ES-I3 (cell line): ENCODE measurements at regions not wholly inside any gene's neighbourhood (a gene's known extent, or its start where the extent isn't known, plus 50 kb on each side); places are given as distances from the start of the nearest gene placed in this dataset.
"Not testable (repeated sequence)": the region's sequence is repeated elsewhere in the genome, so short reads cannot be mapped to it uniquely, and the experiment has no call there.

Experiments used
- H3K36me3 ChIP-seq: 2 replicates; pipeline ENCODE4 v1.6.1; 2013; ENCODE audit warnings: mild to moderate bottlenecking, low read length, control low read depth, moderate library complexity; ENCODE audit not compliant: insufficient read depth
- H3K4me1 ChIP-seq: 2 replicates; pipeline ENCODE4 v1.6.1; 2013; ENCODE audit warnings: mild to moderate bottlenecking, control low read depth, low read length; ENCODE audit not compliant: insufficient read depth
- H3K9ac ChIP-seq: 2 replicates; pipeline ENCODE4 v1.6.1; 2013; ENCODE audit warnings: low read depth, mild to moderate bottlenecking, low read length, moderate library complexity
- H3K9me3 ChIP-seq: 2 replicates; pipeline ENCODE4 v1.6.1; 2013; ENCODE audit warnings: mild to moderate bottlenecking, low read length, moderate library complexity; ENCODE audit not compliant: control insufficient read depth, insufficient read depth

DNA sequence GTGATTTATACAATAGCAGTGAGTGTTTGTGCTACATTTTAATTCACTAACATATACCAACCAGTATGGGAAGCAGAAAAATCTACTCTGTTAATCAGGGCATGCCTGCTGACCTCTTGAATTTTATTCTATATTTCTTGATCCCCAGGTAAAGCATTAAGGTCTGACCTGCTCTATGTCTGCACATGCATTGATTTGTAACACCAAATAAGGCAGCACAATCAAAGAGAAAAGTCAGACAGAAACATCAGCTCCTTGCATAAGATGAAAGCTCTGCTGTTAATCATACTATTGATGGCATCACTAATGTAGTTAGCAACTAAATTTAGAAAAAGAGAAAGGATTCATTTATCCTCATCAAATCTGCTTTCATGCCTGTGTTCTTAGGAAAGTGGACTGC is 2744.8 kb upstream of the PCDH20 start:
- Histone ChIP-seq H3K9me3 (no peaks in the 10 kb centered on the region), H3K36me3 (no peaks in the 10 kb centered on the region), H3K4me1 (no peaks in the 10 kb centered on the region), H3K9ac (no peak overlapping the region)

GRCh38 chr13:64158908-64159307 is 2743.3 kb upstream of the PCDH20 start:
- H3K9me3 ChIP-seq: no peaks in the 10 kb centered on the region
- no peak overlapping the region for H3K9ac ChIP-seq
- no peaks in the 10 kb centered on the region for H3K36me3 ChIP-seq
- H3K4me1 ChIP-seq: no peaks in the 10 kb centered on the region

DNA sequence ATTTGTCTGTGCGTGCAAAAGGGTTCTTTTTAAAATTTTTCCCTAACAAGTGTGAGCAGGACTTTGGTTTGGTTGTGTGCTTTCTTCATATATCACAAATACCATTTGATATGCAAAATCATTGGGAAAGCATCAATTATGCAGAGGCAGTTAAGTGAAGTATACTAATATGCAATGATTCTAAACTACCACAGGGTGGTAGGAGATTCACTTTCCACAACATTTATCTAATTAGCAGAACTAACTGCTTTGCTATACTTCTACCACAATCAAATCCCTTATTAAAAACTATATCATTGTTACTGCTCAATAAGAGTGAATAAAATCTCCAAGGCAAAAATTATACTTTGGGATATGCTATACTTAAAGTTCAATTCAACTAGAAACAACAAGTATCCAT is 2738.9 kb upstream of the PCDH20 start:
- no peaks in the 10 kb centered on the region for H3K9me3 ChIP-seq
- no peaks in the 10 kb centered on the region for H3K36me3 ChIP-seq
- H3K4me1 ChIP-seq: no peaks in the 10 kb centered on the region
- H3K9ac ChIP-seq: no peak overlapping the region

- Histone ChIP-seq H3K9ac (no peak overlapping the region), H3K9me3 (no peaks in the 10 kb centered on the region), H3K36me3 (no peaks in the 10 kb centered on the region), H3K4me1 (no peaks in the 10 kb centered on the region)
Measured at GRCh38 chr13:64130600-64130999, 2715.0 kb upstream of the PCDH20 start.

DNA sequence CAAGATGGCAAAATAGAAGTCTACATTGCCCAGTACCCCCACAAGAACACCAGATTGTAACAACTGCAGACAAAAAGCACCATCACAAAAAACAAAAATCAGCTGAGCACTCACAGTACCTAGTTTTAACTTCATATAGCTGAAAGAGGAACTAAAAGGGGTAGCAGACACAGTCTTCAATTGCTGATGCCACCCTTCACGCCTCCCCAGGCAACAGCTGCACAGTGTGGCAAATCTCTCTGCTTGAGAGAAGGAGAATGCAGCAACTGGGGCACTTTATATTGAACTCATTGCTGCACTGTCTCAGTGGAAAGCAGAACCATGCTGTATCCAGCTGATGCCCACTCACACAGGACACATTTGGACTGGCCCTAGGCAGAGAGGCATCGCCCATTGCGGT is 2714.5 kb upstream of the PCDH20 start:
- Histone ChIP-seq H3K36me3 (no peaks in the 10 kb centered on the region), H3K9me3 (no peaks in the 10 kb centered on the region), H3K4me1 (no peaks in the 10 kb centered on the region), H3K9ac (no peak overlapping the region)

DNA sequence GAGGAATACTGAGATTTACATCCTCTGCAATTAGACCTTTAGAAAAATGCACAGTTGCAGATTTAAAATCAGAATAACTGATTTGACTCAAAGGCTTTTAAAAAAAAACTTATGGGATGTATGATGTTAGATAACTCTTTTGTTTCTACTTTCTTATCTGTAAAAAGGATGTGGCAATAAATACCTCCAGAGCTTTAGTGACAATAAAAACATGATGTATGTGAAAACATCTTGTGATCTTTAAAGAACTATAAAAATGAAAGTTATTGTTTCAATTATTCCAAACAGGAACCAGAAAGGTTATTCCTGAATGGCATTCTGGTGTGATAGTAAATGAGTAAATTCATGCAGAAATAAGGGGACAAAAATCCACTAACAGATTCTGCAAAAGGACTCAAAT is 2712.2 kb upstream of the PCDH20 start:
- no peaks in the 10 kb centered on the region for H3K9me3 ChIP-seq
- H3K4me1 ChIP-seq: no peaks in the 10 kb centered on the region
- no peak overlapping the region for H3K9ac ChIP-seq
- no peaks in the 10 kb centered on the region for H3K36me3 ChIP-seq

GRCh38 chr13:64127192-64127591 is 2711.5 kb upstream of the PCDH20 start:
- Histone ChIP-seq H3K9me3 (no peaks in the 10 kb centered on the region), H3K4me1 (no peaks in the 10 kb centered on the region), H3K9ac (no peak overlapping the region), H3K36me3 (no peaks in the 10 kb centered on the region)

DNA sequence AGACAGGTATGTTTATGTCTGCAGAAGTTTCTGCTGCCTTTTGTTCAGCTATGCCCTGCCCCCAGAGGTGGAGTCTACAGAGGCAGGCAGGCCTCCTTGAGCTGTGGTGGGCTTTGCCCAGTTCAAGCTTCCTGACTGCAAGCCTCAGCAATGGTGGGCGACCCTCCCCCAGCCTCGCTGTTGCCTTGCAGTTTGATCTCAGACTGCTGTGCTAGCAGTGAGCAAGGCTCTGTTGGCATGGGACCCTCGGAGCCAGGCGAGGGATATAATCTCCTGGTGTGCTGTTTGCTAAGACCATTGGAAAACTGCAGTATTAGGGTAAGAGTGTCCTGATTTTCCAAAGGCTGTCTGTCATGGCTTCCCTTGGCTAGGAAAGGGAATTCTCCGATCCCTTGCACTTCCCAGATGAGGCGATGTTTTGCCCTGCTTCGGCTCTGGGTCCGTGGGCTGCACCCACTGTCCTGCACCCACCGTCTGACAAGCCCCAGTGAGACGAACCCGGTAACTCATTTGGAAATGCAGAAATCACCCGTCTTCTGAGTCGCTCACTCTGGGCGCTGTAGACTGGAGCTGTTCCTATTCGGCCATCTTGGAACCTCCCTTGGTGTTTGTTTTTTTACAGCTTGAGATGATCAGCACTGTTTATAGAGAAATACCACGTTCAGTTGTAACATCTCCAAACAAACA is 2705.5 kb upstream of the PCDH20 start:
- H3K9ac ChIP-seq, H3K4me1 ChIP-seq, H3K9me3 ChIP-seq, H3K36me3 ChIP-seq: not testable (repeated sequence)

DNA sequence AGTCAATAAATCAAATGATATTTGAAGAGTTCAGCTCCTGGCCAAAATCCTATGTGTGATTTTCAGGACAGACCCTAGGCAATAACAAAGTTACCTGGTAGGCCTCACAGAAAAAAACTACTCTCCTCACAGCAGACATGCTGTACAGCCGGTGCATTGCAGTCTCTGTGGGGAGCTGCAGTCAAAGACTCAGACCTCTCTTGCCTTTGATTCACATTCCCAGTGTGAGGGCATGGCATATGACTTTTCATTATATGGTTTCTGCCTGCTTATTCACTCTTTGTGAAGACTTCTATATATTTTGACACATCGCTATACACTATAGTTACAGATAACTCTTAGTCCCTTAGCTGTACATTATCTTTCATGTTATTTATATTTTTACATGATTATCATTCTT is 2684.3 kb upstream of the PCDH20 start:
- Histone ChIP-seq H3K4me1 (no peaks in the 10 kb centered on the region), H3K9ac (no peak overlapping the region), H3K36me3 (no peaks in the 10 kb centered on the region), H3K9me3 (no peaks in the 10 kb centered on the region)

DNA sequence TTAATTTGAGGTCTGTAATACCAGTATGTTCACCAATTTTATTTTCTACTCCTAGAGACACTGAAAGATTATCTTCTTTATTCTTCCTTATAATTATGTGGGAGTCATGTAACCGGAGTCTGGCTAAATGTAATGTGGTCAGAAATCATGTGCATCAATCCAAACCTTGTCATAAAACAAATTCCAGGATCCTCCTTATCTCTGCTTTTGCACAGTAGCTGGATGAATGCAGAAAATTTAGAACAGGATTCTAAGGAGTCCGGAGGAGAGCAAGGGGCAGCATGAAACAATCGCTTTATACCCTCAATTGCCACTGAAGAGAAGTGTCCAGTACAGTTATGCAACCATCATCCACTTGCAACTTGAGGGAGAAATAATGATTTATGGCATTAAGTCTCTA is 2674.7 kb upstream of the PCDH20 start:
- H3K36me3 ChIP-seq: no peaks in the 10 kb centered on the region
- H3K9me3 ChIP-seq: no peaks in the 10 kb centered on the region
- no peak overlapping the region for H3K9ac ChIP-seq
- no peaks in the 10 kb centered on the region for H3K4me1 ChIP-seq

GRCh38 chr13:64088491-64088890 is 2672.8 kb upstream of the PCDH20 start:
- Histone ChIP-seq H3K9me3 (no peaks in the 10 kb centered on the region), H3K9ac (no peak overlapping the region), H3K36me3 (no peaks in the 10 kb centered on the region), H3K4me1 (no peaks in the 10 kb centered on the region)

- no peaks in the 10 kb centered on the region for H3K9me3 ChIP-seq
- H3K4me1 ChIP-seq: no peaks in the 10 kb centered on the region
- no peaks in the 10 kb centered on the region for H3K36me3 ChIP-seq
- H3K9ac ChIP-seq: no peak overlapping the region
Measured at GRCh38 chr13:64087624-64088023, 2672.0 kb upstream of the PCDH20 start.

DNA sequence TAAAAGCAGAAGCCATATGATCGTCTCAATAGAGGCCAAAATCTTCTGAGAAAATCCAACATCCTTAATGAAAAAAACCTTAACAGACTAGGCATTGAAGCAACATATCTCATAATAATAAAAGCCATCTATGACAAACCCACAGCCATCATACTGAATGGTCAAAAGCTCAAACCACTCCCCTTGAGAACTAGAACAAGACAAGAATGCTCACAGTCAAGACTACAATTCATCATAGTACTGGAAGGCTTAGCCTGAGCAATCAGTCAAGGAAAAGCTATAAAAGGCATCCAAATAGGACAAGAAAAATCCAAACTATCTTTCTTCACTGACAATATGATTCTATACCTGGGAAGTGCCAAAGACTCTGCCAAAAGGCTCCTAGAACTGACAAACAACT is 2668.2 kb upstream of the PCDH20 start:
- Histone ChIP-seq H3K36me3 (no peaks in the 10 kb centered on the region), H3K9me3 (no peaks in the 10 kb centered on the region), H3K9ac (no peak overlapping the region), H3K4me1 (no peaks in the 10 kb centered on the region)

DNA sequence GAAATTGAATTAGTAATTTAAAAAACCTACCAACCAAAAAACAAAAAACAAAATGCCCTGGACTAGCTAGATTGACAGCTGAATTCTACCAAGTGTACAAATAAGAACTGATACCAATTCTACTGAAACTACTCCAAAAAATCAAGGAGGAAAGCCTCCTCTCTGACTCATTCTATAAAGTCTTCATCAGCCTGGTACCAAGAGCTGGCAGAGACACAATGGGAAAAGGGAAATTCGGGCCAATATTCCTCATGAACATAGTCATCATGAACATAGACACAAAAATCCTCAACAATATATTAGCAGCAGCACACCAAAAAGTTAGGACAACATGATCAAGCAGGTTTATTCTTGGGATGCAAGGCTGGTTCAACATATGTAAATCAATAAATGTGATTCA is 2667.7 kb upstream of the PCDH20 start:
- H3K4me1 ChIP-seq: no peaks in the 10 kb centered on the region
- H3K9me3 ChIP-seq: no peaks in the 10 kb centered on the region
- no peak overlapping the region for H3K9ac ChIP-seq
- no peaks in the 10 kb centered on the region for H3K36me3 ChIP-seq

DNA sequence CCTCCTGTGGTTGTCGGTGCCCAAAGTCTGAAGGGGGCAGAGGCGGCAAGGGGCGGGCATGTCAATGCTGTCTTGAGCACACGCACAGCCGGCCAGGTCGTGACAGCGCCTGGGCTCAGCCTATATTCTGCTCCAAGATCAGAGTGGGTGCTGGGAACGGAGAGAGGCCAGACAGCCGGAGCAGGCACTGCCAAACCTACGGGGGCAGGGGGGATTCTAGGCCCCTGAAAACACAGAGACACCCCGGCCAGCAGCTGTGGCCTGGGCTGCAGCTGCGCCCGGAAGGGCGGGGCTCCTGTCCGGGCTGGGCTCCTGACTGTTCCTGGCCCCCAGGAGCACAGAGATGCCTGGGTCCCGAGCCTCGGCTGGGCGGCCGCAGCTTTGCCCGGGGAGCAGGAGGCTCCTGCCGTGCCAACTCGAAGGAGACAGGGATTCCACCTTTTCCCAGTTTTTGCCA is 2662.9 kb upstream of the PCDH20 start:
- Histone ChIP-seq H3K4me1 (no peaks in the 10 kb centered on the region), H3K36me3 (no peaks in the 10 kb centered on the region), H3K9me3 (no peaks in the 10 kb centered on the region), H3K9ac (no peak overlapping the region)

DNA sequence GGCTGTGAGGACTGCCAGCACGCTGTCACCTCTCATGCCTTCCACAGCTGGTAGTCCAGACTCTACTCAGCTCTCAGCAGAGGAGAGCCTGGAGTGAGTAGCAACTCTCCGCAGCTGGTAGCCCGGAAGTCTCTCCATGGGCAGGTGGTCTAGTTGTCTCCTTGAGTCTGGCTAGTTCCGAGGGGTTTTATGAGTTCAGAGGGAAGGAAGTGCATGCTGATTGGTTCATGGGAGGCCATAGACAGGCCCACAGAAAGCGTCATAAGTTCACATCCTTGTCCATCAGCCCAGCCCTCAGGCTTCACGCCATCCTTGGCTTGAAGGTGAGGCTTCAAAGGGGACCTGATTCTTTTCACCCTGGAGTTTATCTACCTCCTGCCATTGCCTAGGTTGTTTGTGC is 2662.4 kb upstream of the PCDH20 start:
- Histone ChIP-seq H3K36me3 (no peaks in the 10 kb centered on the region), H3K9me3 (no peaks in the 10 kb centered on the region), H3K9ac (no peak overlapping the region), H3K4me1 (no peaks in the 10 kb centered on the region)
